ENCODE measurements at regions not wholly inside any gene's neighbourhood (a gene's known extent, or its start where the extent isn't known, plus 50 kb on each side); places are given as distances from the start of the nearest gene placed in this dataset.

GRCh38 chr12:130281153-130281799 is 56.4 kb upstream of the PIWIL1 start:
- Histone ChIP-seq H3K27me3 (ENCODE audit: control insufficient read depth, insufficient read depth, low read length) (no peaks in the 10 kb centered on the region), H3K36me3 (ENCODE audit: control insufficient read depth, insufficient read depth, low read length) (no peaks in the 10 kb centered on the region), H3K4me3 (ENCODE audit: low read depth, low read length) (no peak overlapping the region)
- FAIRE-seq (no peak), DNase-seq (ENCODE audit: low read depth) (no peak)
- TF ChIP-seq, protein P1, sequence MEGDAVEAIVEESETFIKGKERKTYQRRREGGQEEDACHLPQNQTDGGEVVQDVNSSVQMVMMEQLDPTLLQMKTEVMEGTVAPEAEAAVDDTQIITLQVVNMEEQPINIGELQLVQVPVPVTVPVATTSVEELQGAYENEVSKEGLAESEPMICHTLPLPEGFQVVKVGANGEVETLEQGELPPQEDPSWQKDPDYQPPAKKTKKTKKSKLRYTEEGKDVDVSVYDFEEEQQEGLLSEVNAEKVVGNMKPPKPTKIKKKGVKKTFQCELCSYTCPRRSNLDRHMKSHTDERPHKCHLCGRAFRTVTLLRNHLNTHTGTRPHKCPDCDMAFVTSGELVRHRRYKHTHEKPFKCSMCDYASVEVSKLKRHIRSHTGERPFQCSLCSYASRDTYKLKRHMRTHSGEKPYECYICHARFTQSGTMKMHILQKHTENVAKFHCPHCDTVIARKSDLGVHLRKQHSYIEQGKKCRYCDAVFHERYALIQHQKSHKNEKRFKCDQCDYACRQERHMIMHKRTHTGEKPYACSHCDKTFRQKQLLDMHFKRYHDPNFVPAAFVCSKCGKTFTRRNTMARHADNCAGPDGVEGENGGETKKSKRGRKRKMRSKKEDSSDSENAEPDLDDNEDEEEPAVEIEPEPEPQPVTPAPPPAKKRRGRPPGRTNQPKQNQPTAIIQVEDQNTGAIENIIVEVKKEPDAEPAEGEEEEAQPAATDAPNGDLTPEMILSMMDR (IDR thresholded peaks at IDR 0.05; ENCODE audit: insufficient read depth, low read length, severe bottlenecking) = peak; percentile 69

DNA sequence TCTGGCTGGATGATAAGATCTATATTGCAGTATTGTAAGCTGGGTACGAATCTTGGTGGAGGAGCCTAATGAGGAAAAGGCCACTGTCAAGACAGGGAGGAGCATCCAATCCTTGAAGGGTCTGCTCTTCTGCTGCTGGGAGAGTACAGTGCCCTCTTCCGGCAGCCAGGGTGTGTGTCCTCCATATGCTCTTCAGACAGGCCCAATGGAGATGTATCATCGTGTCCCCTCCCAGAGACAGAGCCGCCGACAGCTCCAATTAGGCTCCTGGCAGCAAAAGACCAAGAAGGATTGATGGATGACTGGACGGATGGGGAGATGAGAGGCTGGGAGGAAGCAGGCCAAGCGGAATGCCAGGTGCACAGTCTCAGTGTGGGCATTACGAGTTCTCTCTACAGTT is 51.6 kb upstream of the PIWIL1 start:
- Histone ChIP-seq H3K4me3 (ENCODE audit: low read depth, low read length) (no peak overlapping the region), H3K27me3 (ENCODE audit: control insufficient read depth, insufficient read depth, low read length) (no peaks in the 10 kb centered on the region), H3K36me3 (ENCODE audit: control insufficient read depth, insufficient read depth, low read length) (no peaks in the 10 kb centered on the region)
- FAIRE-seq = no peak
- no peak for DNase-seq (ENCODE audit: low read depth)
- TF ChIP-seq, protein P1 (IDR thresholded peaks at IDR 0.05; ENCODE audit: insufficient read depth, low read length, severe bottlenecking) = no peak

GRCh38 chr12:130286741-130287440 is 50.8 kb upstream of the PIWIL1 start:
- TF ChIP-seq, protein P1 (IDR thresholded peaks at IDR 0.05; ENCODE audit: insufficient read depth, low read length, severe bottlenecking) = no peak

More at GRCh38 chr12:130286741-130287440, 50.8 kb upstream of the PIWIL1 start:
- H3K27me3 ChIP-seq (ENCODE audit: control insufficient read depth, insufficient read depth, low read length) = no peaks in the 10 kb centered on the region
- no peak for DNase-seq (ENCODE audit: low read depth)
- no peak for FAIRE-seq
- no peaks in the 10 kb centered on the region for H3K36me3 ChIP-seq (ENCODE audit: control insufficient read depth, insufficient read depth, low read length)
- no peak overlapping the region for H3K4me3 ChIP-seq (ENCODE audit: low read depth, low read length)
